NCI-H187 treated with DMSO at 0.1 percent for 48 hours (cell line): ENCODE measurements at regions not wholly inside any gene's neighbourhood (a gene's known extent, or its start where the extent isn't known, plus 50 kb on each side); places are given as distances from the start of the nearest gene placed in this dataset.

ENCODE experiments used
- DNase-seq: peaks from one replicate; lab custom pipeline; 2025; lab: John Stamatoyannopoulos, UW

DNA sequence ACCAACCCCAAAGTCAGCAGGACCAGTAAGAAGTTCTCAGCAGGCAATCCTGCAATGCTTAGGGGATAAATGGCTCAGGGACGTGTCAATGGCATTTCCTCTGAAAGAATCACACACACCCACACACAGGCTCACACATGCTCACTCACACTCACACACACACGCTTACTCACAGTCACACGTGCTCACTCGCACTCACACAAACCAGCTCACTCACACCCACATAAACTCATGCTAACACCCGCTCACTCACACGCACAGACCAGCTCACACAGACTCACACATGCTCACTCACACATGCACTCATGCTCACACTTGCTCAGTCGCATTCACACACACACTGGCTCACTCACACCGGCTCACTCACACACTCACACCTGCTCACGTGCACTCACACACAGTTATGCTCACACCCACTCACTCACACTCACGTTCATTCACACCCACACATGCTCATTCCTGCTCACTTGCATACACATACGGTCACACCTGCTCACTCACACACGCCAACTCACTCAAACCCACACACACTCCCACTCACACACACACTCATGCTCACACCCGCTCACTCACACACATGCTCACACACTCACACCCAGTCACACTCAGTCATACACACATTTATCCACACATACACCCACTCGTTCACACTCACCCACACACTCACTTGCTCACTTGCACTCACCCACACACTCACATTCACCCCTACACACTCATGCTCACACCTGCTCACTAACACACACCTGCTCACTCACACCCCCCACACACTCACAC, 436.8 kb downstream of the BCL11B start:
- no peak for DNase-seq

DNA sequence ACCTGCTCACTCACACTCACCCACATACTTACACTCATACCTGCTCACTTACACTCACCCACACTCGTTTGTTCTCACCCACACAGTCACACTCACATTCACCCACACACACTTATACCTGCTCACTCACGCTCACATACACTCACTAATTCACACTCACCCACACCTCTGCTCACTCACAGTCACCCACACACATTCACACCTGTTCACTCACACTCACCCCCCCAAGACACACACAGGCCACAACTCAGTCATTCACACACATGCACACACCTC, 436.2 kb downstream of the BCL11B start:
- DNase-seq, result no peak

DNA sequence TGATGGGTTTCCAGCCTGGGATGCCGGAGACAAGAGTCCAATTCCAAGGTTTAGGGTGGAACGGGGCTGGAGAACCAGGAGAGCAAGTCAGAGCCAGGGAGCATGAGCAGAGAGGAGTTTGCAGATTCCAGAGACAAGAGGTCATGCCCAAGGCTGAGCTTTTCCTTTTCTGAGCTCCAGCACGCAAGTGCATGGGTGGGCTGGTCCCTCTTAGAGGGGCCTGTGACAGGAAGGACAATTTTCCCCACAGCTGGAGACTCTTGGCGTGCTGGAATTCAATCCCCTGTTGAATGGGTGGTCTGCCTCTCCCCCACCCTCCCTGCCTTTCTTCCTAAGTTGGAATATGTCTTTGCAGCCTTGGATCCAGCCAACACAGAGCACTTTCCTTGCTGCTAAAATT, 431.9 kb downstream of the BCL11B start:
- no peak for DNase-seq

DNA sequence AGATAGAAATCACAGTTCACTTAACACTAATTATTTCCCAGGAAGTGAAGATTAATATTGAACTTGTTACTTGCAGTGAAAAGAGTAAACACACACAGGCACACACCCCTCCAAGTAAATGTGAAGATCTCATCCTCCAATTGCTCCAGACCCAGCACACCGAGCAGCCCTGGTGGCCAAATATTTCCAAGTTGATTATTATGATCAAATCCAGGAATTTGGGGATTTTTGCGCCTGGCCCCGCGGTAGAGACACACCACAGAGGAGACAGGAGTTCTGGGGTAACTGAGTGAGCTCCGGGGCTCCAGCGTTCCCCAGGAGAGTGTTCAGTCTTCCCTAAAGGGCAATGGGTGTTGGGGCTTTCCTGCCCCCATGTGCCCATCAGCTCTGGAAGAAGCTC, 431.5 kb downstream of the BCL11B start:
- no peak for DNase-seq

DNA sequence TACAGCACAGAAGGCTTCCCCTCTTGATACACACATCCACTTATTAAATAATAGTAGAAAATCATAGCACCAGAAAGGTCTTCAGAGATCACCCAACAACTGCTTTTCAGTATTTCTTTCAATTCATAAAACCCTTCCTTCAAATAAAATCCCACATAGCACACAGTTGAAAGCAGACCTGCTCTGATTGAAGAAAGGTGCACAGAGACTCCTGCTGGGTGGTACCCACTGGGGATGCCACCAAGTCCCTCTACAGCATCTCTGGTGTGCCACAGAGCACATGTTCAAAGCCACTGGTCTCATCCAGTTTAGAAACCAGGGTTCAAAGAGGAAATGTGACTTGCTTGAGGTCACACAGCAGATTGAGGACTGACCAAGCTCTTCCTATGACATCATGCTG, 427.5 kb downstream of the BCL11B start:
- DNase-seq, result no peak

DNA sequence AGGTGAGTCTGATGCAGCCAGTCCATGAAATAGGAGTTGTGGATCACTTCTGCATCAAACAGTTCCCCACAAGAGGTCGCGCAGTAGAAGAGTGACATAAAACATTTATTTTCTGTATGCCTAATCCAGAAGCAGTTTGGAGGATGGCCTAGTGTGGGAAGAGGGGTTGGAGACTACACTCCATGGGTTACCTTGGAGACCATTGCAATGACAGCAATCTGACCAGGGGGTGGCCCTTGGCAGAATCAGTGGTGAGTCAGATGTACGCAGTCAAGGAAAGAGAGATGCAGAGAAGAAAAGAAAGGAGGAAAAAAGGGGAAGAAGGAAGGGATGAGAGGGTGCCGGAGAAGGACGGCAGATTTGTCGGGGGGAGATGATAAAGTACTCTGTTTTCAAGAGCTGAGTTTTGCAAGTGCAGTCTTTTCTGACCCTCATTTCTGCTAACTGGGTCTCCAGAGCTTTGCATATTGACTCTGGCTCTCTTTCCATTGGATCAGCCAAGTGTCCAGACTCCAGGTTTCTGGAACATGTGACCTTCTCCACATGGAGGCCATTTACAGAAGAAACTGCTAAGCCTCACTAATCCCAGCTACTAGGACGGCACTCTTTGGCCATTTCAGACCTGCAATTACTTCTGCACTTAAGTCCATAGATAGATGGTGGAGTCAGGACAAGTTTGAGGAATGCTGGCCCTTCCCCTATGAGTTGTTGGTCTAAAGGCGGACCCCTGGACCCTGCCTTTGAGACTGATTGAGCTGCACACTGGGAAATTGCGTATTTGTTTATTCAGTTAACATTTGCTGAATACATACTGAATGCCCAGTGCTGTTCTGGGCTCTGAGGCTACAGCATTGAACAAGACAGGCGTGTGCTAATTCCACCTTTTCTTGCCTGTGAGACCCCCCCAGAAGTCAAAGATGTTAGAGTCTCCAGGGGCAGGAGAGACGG, 424.2 kb downstream of the BCL11B start:
- no peak for DNase-seq

DNA sequence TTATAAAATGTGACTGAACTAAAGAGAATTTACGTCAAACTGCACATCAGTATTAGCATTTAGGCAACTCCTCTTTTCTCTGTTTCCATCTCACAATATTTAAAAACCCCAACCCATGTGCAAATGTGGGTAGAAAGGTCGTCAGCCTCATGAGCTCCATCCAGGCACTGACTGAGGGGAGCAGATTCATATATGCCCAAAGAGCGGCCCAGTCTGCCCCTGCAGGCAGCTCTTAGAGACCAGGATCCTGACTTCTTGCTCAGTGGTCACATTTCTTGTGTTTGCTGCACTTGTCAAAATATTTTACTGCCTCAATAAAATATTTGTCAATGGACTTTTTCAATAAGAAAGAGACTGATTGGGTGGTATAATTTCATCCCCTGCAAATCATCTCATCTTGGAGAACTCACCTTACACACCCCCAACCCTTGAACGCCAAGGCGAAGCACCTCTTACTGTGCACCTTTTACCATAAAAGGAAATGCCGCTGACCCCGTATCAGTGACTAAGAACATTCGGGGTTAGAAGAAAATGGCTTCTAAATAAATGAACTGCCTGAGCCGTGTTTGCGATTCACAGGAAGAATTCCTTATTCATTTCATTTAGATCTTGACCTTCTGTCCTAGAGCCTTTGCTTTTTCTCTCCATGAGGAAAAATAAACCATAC, 418.8 kb downstream of the BCL11B start:
- DNase-seq, result no peak

DNA sequence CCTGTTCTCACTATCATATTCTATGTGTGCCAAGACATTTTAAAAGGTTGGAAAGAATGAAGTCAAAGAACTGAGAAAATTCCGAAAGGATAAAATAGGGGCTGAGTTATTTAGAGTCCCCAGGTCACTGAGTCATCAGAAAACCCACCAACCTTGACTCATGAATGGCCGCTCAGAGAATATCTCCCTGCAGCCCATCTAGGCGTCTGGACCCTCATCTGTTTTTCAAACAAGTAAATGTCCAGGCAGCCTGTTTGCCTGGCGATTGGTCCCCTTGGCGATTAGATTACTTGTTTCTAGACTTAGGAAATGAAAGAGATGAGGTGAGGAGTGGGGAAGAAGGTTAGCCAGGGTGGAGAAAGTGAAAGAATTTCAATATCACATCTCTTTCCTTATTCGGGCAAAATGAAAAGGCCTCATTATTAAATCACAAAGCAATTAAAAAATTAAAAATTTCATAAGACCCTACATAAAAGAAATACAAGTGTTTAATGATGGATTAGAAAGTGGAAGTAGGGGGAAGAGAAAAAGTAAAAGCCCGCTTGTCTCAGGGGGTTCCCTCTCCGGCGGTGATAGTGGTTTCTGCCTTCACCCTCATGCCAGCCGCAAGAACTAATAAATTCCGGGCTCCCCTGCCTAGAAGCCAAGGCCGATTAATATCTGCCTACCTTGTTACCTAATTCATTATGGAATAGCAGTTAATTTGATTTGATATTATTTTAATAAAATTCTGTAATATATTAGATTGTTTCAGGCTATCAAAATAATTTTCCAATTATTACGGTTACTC, 415.9 kb downstream of the BCL11B start:
- no peak for DNase-seq

DNA sequence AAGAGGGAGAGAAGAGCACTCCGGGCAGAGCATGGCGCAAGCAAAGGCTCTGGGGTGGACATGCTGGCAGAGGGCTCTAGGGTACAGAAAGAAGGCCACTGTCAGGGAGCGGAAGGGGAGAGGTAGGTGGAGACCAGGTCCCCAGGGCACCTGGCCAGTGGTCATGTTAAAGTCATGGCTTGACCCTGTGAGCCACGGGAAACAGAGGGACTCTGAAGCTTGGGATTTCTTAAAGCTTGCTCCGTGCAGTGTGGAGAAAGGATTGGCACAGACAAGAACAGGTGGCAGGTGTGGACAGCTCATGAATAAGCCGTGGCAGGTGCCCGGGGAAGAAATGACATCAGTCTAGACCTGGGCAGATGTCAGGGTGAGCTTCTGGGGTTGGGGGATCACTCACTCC, 413.8 kb downstream of the BCL11B start:
- DNase-seq, result no peak

DNA sequence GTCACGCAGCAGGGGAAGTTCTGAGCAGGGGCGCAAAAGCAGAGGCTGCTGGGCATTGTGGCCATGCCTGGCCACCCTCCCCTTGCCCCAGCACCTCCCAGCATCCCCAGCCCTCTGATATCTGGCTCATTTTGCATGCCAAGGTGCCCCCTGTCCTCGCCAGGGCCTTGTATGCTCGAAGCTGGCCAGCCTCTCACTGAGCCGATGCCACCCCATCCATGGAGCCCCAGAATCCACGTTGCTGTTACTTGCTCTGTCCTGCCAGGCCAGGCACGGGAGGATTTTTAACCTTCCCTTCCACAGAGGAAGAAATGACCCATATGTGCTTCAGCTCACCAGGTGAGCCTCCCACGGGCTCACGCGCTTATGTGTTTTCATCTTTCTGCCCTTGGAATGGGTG, 413.4 kb downstream of the BCL11B start:
- DNase-seq, result no peak

DNA sequence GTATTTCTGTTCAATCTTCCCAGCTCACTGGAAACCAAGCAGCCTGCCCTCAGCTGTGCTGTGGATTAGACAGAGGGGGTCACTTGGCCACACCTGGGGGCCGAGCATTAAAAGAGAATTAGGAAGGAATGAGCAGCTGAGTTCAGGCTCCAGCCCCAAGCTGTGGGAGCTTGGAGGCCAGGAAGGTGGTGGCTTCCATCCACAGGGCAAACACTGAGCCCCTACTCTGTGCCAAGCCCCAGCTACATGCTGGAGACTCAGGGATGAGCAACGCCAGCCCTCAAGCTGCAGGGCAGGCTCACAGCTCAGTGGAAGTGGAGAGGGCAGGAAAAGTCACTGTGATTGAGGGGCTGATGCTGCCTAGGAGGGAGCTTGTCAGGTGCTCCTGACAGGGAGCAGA, 412.7 kb downstream of the BCL11B start:
- DNase-seq, result no peak

DNA sequence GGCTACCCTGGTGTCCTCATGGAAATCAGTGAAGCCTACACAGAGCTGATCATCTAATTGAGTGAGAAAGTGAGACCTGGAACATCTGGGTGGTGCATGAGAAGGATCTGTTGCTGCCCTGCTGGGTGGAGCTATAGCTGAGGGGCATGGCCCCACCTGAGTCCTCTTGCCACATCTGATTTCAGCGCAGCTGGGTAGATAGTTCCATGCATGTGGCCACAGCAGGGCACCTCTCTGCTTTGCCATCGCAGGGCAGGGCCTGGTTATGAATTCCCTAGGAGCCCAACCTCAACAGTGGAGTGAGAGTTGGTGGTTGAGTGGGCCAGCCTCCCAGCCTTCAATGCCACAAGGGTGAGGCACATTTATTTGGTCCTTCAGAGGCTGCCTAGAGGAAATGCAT, 407.8 kb downstream of the BCL11B start:
- DNase-seq, result no peak

DNA sequence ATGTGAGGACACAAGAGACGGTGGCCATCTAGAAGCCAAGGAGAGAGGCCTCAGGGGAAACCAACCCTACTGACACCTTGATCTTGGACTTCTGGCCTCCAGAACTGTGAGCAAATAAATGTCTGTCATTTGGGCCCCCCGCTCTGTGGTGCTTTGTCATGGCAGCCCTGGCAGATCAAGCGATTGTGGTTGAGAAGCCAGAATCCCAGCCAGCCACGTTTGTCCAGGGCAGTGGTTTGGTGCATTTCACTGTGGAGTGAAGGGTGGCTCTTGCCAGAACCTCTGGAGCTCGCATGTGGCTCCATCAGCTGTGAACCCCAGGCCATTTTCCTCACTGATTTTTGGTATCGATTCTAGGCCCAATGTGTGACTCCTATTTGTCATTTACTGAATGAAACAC, 404.9 kb downstream of the BCL11B start:
- DNase-seq, result no peak

DNA sequence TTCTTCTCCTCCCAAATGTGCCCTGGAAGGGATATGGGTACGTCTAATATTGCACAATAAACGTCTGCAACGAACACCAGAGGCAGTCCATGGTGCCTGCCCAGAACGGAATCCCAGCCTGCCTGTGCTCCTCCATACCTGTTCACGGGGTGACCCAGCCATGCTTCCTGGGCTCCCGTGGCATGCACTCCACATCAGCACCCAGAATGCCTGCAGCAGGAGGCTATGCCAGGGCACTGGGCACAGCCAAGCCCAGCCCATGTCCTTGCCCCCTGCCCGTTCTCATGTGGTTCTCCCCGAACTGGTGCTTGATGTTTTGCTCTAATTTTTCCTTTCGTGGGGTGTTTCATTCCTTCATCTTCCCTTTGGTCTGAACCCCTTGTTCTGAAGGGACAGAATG, 404.3 kb downstream of the BCL11B start:
- no peak for DNase-seq

DNA sequence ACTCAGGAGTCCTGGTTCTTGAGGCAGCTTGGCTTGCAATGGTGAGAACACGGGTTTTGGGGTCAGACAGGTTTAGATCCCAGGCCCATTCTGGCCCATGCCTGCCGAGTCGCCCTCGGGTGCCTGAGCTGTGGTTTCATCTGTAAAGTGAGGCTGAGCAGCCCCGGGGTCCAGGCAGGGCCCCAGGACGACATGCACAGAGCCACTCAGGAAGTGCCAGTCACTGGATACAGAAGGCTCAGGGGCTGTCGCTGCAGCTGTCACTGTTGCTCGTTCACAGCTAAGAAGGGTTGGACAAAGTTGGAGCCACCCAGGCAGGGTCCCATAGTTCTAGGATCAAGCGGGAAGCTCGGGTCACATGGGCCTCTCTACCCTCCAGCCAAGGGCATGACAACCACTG, 403.1 kb downstream of the BCL11B start:
- no peak for DNase-seq

DNA sequence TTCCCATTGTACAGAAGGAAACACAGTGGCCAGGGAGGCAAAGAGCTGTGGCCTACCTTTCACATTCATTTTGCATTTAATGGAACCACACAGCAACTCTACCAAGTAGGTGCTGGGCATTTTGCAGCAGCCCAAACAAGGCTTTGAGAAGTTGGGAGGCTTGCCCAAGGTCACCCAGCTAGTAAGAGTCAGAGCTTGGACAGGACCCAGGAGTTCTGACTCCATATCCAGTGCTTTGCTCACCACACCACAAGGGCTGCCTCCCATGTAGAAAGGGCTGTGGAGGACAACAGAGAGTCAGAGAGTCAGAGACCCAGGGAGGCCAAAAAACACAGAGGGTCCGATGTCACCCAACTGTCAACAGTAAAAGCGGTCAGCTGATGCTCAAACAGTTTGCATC, 400.2 kb downstream of the BCL11B start:
- DNase-seq, result no peak

DNA sequence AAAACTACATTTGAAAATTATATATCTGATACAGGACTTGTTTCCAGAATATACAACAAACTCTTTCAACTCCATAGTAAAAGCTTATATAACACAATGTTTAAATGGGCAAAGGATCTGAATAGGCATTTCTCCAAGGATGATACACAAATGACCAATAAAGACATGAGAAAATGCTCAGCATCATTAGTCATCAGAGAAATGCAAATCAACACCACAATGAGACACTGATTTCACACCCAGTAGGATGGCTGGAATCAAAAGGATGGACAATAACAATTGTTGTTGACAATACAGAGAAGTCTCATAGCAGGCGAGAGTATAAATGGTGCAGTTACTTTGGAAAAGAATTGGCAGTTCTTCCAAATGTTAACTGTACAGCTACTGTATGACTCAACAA, 394.9 kb downstream of the BCL11B start:
- no peak for DNase-seq

DNA sequence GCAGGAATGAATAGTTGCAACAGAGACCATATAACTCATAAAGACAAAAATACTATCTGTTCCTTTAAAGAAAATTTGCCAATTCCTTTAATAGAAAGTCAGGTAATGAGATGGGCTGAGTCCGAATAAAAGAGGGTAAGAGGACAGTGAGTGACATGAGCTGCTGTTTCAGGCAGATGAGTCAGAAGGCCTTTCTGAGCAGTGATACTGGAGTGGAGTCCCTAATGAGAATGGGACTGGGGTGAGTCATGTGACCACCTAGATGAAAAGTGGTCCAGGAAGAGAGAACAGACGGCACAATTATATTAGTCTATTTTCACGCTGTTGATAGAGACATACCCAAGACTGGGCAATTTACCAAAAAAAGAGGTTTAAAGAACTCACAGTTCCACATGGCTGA, 393.7 kb downstream of the BCL11B start:
- no peak for DNase-seq

DNA sequence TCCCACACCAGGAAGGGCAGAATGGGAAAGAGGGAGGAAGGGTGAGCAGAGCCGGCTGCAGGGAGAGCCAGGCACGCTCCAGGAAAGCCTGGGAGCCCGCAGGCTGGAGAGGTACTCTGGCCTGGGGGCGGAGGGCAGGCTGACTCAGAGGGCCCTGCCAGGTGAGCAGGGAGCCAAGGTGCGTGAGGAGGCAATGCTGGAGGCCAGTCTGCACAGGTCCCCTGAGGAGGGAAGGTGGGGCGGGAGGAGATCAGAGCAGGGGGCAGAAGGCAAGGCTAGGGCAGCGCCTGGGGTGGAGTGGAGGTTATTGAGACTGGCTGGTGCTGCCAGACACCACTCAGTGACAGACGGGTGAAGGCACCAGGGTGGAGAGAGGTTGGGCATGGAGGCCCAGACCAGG, 385.0 kb downstream of the BCL11B start:
- no peak for DNase-seq

DNA sequence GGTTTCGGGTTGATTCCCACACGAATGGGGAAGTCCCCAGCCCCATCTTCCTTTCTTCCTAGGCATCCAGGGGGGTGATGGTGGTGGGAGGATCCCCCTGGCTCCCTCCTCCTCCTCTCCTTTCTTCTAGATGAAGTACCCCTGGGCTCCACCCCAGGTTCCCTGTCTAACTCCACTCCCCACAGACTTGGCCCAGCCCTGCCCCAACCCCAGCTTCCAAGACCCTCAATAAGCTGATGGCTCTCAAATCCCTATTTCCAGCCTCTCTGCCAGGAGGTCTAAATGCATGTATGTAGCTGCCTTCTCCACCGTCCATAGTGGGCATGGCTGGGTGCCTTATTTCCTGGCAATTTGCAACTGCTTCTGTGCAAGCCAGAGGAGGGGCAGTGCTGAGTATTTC, 383.7 kb downstream of the BCL11B start:
- DNase-seq, result no peak

DNA sequence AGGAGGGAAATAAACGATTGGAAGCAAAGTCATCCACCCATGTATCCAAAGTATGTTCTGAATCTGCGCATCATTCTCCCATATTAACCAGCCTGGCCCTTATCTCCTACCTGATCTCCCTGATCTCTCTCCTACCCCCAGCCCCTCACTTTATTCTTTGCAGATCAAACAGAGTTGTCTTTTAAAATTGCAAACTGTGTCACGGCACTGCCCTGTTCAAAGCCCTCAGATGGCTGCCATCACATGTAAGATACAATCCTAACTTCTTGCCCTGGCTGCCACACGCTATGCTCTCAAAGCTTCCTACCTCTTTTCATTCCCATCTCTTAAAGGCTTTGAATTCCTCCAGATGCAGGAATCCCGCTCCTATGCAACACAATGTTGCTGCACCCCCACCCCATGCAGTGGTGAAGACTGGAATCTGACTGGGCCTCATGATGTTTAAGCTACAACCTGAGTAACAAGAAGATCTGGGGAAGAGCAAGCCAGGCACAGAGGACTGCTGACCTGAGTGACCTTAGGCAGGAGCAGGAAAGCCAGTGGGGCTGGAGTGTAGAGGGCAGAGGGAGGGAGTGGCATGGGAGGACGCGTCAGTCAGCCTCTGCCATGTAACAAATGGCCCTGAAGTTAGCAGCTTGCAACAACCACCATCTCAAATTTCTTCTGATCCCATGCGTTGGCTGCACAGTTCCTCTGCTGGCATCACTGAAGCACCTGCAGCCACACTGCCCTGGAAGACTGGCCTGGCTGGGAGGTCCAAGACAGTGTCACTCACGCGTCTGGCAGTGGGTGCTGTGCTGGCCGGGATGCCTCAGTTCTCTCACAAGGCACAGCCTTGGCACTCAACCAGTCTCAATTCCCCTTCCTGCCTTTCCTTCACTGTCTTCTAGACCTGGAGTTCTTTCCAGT, 382.8 kb downstream of the BCL11B start:
- no peak for DNase-seq
